ENCODE measurements at regions not wholly inside any gene's neighbourhood (a gene's known extent, or its start where the extent isn't known, plus 50 kb on each side); places are given as distances from the start of the nearest gene placed in this dataset.

DNA sequence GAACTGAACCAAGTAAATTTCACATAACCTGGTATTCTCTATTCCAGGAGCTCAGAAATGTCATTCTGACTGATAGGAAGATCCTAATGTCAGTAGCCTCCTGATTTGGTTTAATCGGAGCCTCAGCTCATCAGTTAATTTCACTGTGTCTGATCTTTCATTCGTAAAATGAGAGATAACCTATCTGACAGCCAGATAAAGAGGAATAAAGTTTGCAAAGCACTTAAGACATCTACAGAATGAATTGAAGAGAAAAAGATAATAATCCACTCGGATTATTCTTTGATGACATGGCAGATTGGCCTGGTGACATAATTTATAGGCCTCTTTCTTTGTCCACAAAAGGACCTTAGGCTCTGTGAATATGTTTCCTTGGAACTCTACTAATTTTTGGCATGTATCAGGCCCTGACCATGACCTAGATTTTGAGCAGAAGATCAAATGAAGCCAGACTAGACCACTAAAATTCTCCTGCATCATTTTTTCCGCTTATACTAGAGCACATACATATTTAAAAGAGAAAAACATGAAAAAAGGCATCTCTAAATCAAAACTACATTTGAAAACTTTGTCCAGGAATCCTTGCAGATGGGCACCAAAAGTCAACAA, 312.4 kb downstream of the MTX2 start:
- CTCF ChIA-PET: interaction anchor here (0.7 to 1.1 kb wide), 2 partner anchors 70 to 127 kb away, joined by 3 read pairs; no protein-coding TSS in a partner anchor
- DNase-seq (ENCODE audit: low spot score): no peak
- no peak for ATAC-seq

More for the DNA sequence above, 312.4 kb downstream of the MTX2 start:
- TF ChIP-seq, protein P1, sequence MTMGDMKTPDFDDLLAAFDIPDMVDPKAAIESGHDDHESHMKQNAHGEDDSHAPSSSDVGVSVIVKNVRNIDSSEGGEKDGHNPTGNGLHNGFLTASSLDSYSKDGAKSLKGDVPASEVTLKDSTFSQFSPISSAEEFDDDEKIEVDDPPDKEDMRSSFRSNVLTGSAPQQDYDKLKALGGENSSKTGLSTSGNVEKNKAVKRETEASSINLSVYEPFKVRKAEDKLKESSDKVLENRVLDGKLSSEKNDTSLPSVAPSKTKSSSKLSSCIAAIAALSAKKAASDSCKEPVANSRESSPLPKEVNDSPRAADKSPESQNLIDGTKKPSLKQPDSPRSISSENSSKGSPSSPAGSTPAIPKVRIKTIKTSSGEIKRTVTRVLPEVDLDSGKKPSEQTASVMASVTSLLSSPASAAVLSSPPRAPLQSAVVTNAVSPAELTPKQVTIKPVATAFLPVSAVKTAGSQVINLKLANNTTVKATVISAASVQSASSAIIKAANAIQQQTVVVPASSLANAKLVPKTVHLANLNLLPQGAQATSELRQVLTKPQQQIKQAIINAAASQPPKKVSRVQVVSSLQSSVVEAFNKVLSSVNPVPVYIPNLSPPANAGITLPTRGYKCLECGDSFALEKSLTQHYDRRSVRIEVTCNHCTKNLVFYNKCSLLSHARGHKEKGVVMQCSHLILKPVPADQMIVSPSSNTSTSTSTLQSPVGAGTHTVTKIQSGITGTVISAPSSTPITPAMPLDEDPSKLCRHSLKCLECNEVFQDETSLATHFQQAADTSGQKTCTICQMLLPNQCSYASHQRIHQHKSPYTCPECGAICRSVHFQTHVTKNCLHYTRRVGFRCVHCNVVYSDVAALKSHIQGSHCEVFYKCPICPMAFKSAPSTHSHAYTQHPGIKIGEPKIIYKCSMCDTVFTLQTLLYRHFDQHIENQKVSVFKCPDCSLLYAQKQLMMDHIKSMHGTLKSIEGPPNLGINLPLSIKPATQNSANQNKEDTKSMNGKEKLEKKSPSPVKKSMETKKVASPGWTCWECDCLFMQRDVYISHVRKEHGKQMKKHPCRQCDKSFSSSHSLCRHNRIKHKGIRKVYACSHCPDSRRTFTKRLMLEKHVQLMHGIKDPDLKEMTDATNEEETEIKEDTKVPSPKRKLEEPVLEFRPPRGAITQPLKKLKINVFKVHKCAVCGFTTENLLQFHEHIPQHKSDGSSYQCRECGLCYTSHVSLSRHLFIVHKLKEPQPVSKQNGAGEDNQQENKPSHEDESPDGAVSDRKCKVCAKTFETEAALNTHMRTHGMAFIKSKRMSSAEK (CRISPR knock-in tag; IDR thresholded peaks at IDR 0.05; ENCODE audit: borderline replicate concordance): no peak
- TF ChIP-seq, protein P2, sequence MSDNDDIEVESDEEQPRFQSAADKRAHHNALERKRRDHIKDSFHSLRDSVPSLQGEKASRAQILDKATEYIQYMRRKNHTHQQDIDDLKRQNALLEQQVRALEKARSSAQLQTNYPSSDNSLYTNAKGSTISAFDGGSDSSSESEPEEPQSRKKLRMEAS (CRISPR knock-in tag; IDR thresholded peaks at IDR 0.05): no peak
- no peak for TF ChIP-seq GRHL2 (CRISPR knock-in tag; IDR thresholded peaks at IDR 0.05; ENCODE audit: insufficient replicate concordance, severe bottlenecking)
- TF ChIP-seq, protein P3, sequence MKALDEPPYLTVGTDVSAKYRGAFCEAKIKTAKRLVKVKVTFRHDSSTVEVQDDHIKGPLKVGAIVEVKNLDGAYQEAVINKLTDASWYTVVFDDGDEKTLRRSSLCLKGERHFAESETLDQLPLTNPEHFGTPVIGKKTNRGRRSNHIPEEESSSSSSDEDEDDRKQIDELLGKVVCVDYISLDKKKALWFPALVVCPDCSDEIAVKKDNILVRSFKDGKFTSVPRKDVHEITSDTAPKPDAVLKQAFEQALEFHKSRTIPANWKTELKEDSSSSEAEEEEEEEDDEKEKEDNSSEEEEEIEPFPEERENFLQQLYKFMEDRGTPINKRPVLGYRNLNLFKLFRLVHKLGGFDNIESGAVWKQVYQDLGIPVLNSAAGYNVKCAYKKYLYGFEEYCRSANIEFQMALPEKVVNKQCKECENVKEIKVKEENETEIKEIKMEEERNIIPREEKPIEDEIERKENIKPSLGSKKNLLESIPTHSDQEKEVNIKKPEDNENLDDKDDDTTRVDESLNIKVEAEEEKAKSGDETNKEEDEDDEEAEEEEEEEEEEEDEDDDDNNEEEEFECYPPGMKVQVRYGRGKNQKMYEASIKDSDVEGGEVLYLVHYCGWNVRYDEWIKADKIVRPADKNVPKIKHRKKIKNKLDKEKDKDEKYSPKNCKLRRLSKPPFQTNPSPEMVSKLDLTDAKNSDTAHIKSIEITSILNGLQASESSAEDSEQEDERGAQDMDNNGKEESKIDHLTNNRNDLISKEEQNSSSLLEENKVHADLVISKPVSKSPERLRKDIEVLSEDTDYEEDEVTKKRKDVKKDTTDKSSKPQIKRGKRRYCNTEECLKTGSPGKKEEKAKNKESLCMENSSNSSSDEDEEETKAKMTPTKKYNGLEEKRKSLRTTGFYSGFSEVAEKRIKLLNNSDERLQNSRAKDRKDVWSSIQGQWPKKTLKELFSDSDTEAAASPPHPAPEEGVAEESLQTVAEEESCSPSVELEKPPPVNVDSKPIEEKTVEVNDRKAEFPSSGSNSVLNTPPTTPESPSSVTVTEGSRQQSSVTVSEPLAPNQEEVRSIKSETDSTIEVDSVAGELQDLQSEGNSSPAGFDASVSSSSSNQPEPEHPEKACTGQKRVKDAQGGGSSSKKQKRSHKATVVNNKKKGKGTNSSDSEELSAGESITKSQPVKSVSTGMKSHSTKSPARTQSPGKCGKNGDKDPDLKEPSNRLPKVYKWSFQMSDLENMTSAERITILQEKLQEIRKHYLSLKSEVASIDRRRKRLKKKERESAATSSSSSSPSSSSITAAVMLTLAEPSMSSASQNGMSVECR (CRISPR knock-in tag; IDR thresholded peaks at IDR 0.05; ENCODE audit: borderline replicate concordance): no peak
- TF ChIP-seq, protein P4, sequence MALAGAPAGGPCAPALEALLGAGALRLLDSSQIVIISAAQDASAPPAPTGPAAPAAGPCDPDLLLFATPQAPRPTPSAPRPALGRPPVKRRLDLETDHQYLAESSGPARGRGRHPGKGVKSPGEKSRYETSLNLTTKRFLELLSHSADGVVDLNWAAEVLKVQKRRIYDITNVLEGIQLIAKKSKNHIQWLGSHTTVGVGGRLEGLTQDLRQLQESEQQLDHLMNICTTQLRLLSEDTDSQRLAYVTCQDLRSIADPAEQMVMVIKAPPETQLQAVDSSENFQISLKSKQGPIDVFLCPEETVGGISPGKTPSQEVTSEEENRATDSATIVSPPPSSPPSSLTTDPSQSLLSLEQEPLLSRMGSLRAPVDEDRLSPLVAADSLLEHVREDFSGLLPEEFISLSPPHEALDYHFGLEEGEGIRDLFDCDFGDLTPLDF (CRISPR knock-in tag; IDR thresholded peaks at IDR 0.05): no peak
- TF ChIP-seq CREB1 (CRISPR knock-in tag; IDR thresholded peaks at IDR 0.05): no peak
- TF ChIP-seq, protein P5, sequence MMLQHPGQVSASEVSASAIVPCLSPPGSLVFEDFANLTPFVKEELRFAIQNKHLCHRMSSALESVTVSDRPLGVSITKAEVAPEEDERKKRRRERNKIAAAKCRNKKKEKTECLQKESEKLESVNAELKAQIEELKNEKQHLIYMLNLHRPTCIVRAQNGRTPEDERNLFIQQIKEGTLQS (CRISPR knock-in tag; conservative IDR thresholded peaks at IDR 0.05): no peak
- no peak for TF ChIP-seq SOX15 (CRISPR knock-in tag; IDR thresholded peaks at IDR 0.05)
- no peak for TF ChIP-seq ZBTB21 (CRISPR knock-in tag; IDR thresholded peaks at IDR 0.05; ENCODE audit: borderline replicate concordance)
- no peak for TF ChIP-seq TP53 (CRISPR knock-in tag; IDR thresholded peaks at IDR 0.05)
- TF ChIP-seq FOXJ3 (CRISPR knock-in tag; IDR thresholded peaks at IDR 0.05; ENCODE audit: borderline replicate concordance): no peak
- TF ChIP-seq ZNF263 (CRISPR knock-in tag; IDR thresholded peaks at IDR 0.05; ENCODE audit: low read depth): no peak
- no peak for TF ChIP-seq ZNF138 (CRISPR knock-in tag; conservative IDR thresholded peaks at IDR 0.05)
- TF ChIP-seq, protein P6, sequence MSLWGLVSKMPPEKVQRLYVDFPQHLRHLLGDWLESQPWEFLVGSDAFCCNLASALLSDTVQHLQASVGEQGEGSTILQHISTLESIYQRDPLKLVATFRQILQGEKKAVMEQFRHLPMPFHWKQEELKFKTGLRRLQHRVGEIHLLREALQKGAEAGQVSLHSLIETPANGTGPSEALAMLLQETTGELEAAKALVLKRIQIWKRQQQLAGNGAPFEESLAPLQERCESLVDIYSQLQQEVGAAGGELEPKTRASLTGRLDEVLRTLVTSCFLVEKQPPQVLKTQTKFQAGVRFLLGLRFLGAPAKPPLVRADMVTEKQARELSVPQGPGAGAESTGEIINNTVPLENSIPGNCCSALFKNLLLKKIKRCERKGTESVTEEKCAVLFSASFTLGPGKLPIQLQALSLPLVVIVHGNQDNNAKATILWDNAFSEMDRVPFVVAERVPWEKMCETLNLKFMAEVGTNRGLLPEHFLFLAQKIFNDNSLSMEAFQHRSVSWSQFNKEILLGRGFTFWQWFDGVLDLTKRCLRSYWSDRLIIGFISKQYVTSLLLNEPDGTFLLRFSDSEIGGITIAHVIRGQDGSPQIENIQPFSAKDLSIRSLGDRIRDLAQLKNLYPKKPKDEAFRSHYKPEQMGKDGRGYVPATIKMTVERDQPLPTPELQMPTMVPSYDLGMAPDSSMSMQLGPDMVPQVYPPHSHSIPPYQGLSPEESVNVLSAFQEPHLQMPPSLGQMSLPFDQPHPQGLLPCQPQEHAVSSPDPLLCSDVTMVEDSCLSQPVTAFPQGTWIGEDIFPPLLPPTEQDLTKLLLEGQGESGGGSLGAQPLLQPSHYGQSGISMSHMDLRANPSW (CRISPR knock-in tag; conservative IDR thresholded peaks at IDR 0.05; ENCODE audit: low read depth): no peak
- TF ChIP-seq TEAD1 (CRISPR knock-in tag; IDR thresholded peaks at IDR 0.05): no peak
- Mint-ChIP-seq H3K9me3 (peaks cover 8% of the 10 kb centered on the region), H3K4me1 (peaks cover 4% of the 10 kb centered on the region), H3K36me3 (no peaks in the 10 kb centered on the region), H3K27ac (no peak overlapping the region), H3K27me3 (ENCODE audit: low read depth) (no peaks in the 10 kb centered on the region), H3K4me3 (no peak overlapping the region)
- POLR2A ChIA-PET: no interaction called here

Measured in WTC11 (cell line).